Nephron progenitor cell (in vitro differentiated cells): ENCODE measurements at regions not wholly inside any gene's neighbourhood (a gene's known extent, or its start where the extent isn't known, plus 50 kb on each side); places are given as distances from the start of the nearest gene placed in this dataset.

Source experiments
- DNase-seq: peaks from one replicate; pipeline ENCODE4 v3.0.0; 2021
- H3K27ac Mint-ChIP-seq: 2 replicates; pipeline ENCODE4 v1.8.0; 2021; ENCODE audit warnings: mild to moderate bottlenecking, moderate library complexity, mixed read lengths
- H3K27me3 Mint-ChIP-seq: 2 replicates; pipeline ENCODE4 v1.8.0; 2021; ENCODE audit warnings: mild to moderate bottlenecking, low read depth, mixed read lengths; ENCODE audit not compliant: poor library complexity
- H3K36me3 Mint-ChIP-seq: 2 replicates; pipeline ENCODE4 v1.8.0; 2021; ENCODE audit warnings: low read depth, mixed read lengths
- H3K4me1 Mint-ChIP-seq: 2 replicates; pipeline ENCODE4 v1.8.0; 2021; ENCODE audit warnings: mixed read lengths
- H3K4me3 Mint-ChIP-seq: 2 replicates; pipeline ENCODE4 v1.8.0; 2021; ENCODE audit warnings: mild to moderate bottlenecking, moderate library complexity, mixed read lengths
- H3K9me3 Mint-ChIP-seq: 2 replicates; pipeline ENCODE4 v1.8.0; 2021; ENCODE audit warnings: mild to moderate bottlenecking, moderate library complexity, mixed read lengths
- CTCF ChIP-seq: fragments of 200-600 bp; sonication (generic); IDR thresholded peaks from 2 replicates; pipeline ENCODE4 v1.5.0; 2021; ENCODE audit warnings: antibody characterized with exemption

- no peak overlapping the region for H3K4me3 Mint-ChIP-seq
- DNase-seq, result no peak
- H3K27me3 Mint-ChIP-seq, result no peaks in the 10 kb centered on the region
- no peak overlapping the region for H3K27ac Mint-ChIP-seq
- no peaks in the 10 kb centered on the region for H3K36me3 Mint-ChIP-seq
- H3K4me1 Mint-ChIP-seq, result peaks cover 5% of the 10 kb centered on the region
- TF ChIP-seq CTCF, result no peak
- H3K9me3 Mint-ChIP-seq, result peaks cover 6% of the 10 kb centered on the region
These were observed 739.1 kb downstream of the GBE1 start for GRCh38 chr3:81022339-81022738.

GRCh38 chr3:81013360-81013759 is 748.1 kb downstream of the GBE1 start:
- Mint-ChIP-seq H3K4me3 (no peak overlapping the region), H3K27me3 (no peaks in the 10 kb centered on the region), H3K27ac (no peak overlapping the region), H3K9me3 (peaks cover 26% of the 10 kb centered on the region), H3K4me1 (no peaks in the 10 kb centered on the region), H3K36me3 (no peaks in the 10 kb centered on the region)
- DNase-seq, result no peak
- TF ChIP-seq CTCF, result no peak

GRCh38 chr3:81005992-81006391 is 755.5 kb downstream of the GBE1 start:
- H3K36me3 Mint-ChIP-seq, result no peaks in the 10 kb centered on the region
- H3K27me3 Mint-ChIP-seq, result no peaks in the 10 kb centered on the region
- TF ChIP-seq CTCF, result no peak
- H3K27ac Mint-ChIP-seq, result no peak overlapping the region
- DNase-seq, result no peak
- peaks cover 9% of the 10 kb centered on the region for H3K9me3 Mint-ChIP-seq
- no peak overlapping the region for H3K4me3 Mint-ChIP-seq
- H3K4me1 Mint-ChIP-seq, result no peaks in the 10 kb centered on the region

- Mint-ChIP-seq H3K36me3 (no peaks in the 10 kb centered on the region), H3K4me1 (no peaks in the 10 kb centered on the region), H3K9me3 (no peaks in the 10 kb centered on the region), H3K4me3 (no peak overlapping the region), H3K27ac (no peak overlapping the region), H3K27me3 (no peaks in the 10 kb centered on the region)
- no peak for DNase-seq
- no peak for TF ChIP-seq CTCF
These were observed 757.6 kb downstream of the GBE1 start for GRCh38 chr3:81003817-81004216.

GRCh38 chr3:81003008-81003645 is 758.3 kb downstream of the GBE1 start:
- no peak for DNase-seq
- Mint-ChIP-seq H3K27me3 (no peaks in the 10 kb centered on the region), H3K4me1 (no peaks in the 10 kb centered on the region), H3K4me3 (no peak overlapping the region), H3K27ac (no peak overlapping the region), H3K36me3 (no peaks in the 10 kb centered on the region), H3K9me3 (no peaks in the 10 kb centered on the region)
- TF ChIP-seq CTCF, result no peak

GRCh38 chr3:80999481-80999880 is 762.0 kb downstream of the GBE1 start:
- TF ChIP-seq CTCF, result no peak
- Mint-ChIP-seq H3K9me3 (no peaks in the 10 kb centered on the region), H3K36me3 (no peaks in the 10 kb centered on the region), H3K4me1 (no peaks in the 10 kb centered on the region), H3K27ac (no peak overlapping the region), H3K4me3 (no peak overlapping the region), H3K27me3 (no peaks in the 10 kb centered on the region)
- DNase-seq, result no peak
